ENCODE measurements at regions not wholly inside any gene's neighbourhood (a gene's known extent, or its start where the extent isn't known, plus 50 kb on each side); places are given as distances from the start of the nearest gene placed in this dataset.

DNA sequence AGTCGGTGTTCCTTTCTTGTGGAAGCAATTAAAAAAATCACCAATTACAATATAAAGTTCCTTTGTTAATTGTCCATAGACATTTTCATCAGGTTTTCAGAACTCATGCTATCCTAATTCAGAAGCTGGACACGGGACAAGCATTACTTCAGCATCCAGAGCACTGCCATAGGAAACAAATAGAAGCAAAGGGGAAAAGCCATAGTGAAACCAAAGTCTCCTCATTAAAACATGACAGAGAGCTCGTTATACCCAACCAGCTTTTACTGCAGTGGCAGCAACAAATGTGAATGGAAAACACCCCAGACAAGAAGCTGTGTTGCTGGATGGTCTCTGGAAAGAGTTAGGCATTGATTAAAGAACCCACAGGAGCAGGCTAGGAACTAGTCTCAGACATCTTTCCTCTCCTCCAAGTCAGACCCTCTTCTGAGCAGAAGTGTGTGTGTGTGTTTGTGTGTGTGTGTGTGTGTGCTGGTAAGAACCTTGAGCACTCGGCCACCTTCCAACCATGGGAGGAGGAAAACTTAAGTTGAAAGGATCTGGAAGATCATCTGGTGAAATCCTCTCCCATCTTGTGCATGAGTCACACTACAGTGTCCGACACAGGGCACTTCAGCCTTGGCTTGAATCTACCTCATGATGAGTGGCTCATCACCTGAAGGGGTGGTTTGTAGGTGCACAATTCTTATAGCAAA is 162.6 kb upstream of the ADAMTS16 start:
- POLR2A ChIA-PET: no interaction called here
- H3K4me3 ChIP-seq (ENCODE audit: low read depth, low read length): no peak overlapping the region
- no peak for DNase-seq (ENCODE audit: low read depth, low spot score)
- CTCF ChIA-PET: no interaction called here
- TF ChIP-seq, protein P1, sequence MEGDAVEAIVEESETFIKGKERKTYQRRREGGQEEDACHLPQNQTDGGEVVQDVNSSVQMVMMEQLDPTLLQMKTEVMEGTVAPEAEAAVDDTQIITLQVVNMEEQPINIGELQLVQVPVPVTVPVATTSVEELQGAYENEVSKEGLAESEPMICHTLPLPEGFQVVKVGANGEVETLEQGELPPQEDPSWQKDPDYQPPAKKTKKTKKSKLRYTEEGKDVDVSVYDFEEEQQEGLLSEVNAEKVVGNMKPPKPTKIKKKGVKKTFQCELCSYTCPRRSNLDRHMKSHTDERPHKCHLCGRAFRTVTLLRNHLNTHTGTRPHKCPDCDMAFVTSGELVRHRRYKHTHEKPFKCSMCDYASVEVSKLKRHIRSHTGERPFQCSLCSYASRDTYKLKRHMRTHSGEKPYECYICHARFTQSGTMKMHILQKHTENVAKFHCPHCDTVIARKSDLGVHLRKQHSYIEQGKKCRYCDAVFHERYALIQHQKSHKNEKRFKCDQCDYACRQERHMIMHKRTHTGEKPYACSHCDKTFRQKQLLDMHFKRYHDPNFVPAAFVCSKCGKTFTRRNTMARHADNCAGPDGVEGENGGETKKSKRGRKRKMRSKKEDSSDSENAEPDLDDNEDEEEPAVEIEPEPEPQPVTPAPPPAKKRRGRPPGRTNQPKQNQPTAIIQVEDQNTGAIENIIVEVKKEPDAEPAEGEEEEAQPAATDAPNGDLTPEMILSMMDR (IDR thresholded peaks at IDR 0.05; ENCODE audit: insufficient read depth, low read length, missing control alignments): no peak

DNA sequence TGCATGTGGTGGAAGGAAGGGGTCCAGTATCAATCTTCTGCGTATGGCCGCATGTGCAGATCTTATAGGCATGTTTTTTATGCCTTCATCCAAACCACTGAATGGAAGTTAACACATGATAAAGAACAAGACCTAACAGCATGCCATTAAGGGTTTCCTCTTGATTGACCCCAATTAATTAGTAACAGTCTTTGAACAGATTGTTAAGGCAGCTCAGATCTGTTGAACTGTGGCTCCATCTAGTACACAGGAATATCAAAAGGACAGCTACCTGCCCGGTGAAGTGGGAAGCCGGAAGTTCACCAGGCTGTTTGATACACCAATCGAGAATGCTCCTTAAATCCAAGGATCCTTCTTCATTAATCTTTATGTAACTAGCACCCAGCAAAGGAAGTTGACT is 159.9 kb upstream of the ADAMTS16 start:
- CTCF ChIA-PET: no interaction called here
- TF ChIP-seq, protein P1 (IDR thresholded peaks at IDR 0.05; ENCODE audit: insufficient read depth, low read length, missing control alignments): no peak
- POLR2A ChIA-PET: no interaction called here
- DNase-seq (ENCODE audit: low read depth, low spot score): no peak
- H3K4me3 ChIP-seq (ENCODE audit: low read depth, low read length): no peak overlapping the region

DNA sequence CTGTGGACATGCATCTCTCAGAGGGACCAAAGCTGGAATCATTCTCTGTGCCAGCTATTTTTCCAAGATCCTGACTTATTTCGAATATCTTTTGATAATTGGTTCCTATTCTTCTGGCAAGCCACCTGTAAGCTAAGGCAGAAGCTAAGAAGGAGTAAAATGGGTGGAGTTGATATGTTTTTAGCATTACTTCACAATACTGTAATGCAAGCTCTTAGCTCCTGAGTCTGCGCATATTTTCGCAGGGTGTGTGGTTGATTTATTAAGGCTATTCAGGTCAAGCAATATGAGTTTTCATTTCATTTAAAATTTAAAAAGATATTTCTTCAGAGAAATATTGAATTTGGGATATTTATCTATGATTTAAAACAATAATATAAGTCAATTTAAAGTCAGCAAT is 158.5 kb upstream of the ADAMTS16 start:
- ChIA-PET CTCF (no interaction called here), POLR2A (no interaction called here)
- TF ChIP-seq, protein P1 (IDR thresholded peaks at IDR 0.05; ENCODE audit: insufficient read depth, low read length, missing control alignments): no peak
- H3K4me3 ChIP-seq (ENCODE audit: low read depth, low read length): no peak overlapping the region
- DNase-seq (ENCODE audit: low read depth, low spot score): no peak

DNA sequence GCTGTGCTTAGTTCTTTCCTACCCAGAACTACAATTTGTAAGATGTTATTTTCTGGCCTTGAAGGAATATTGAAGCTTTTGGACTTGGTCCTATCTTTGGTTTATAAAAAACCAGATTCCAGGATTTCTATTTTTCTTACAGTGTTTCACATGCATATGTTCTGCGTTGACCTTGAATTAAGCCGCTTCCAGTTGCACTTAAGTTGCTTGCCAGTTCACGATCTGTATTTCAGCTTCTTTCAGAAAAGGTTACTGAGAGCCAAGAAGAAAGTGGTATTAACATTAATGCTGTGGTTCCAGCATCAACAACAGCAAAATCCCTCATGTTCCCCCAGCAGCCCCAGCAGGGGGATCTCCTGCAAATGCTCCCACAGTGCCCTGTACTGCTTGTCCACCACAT is 156.4 kb upstream of the ADAMTS16 start:
- no peak for DNase-seq (ENCODE audit: low read depth, low spot score)
- ChIA-PET POLR2A (no interaction called here), CTCF (no interaction called here)
- no peak overlapping the region for H3K4me3 ChIP-seq (ENCODE audit: low read depth, low read length)
- TF ChIP-seq, protein P1 (IDR thresholded peaks at IDR 0.05; ENCODE audit: insufficient read depth, low read length, missing control alignments): no peak

DNA sequence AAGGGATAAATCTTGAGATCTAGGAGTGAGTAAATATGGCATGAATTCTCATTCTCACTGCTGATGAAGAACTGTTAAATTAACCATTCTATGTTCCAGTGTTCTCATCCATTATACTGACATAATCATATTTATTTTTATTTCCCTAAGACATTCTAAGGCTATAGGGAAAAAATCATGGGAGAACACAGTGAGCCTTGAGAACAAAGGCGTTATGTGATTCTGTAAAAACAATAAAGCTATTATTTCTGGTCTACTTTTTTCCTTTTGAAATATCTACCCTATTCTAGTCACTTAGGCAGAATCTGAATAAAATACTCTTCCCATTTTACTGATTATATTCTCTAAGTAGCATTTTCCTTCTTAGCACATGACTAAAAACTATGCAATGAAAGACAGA is 155.7 kb upstream of the ADAMTS16 start:
- H3K4me3 ChIP-seq (ENCODE audit: low read depth, low read length): no peak overlapping the region
- POLR2A ChIA-PET: no interaction called here
- TF ChIP-seq, protein P1 (IDR thresholded peaks at IDR 0.05; ENCODE audit: insufficient read depth, low read length, missing control alignments): no peak
- CTCF ChIA-PET: no interaction called here
- no peak for DNase-seq (ENCODE audit: low read depth, low spot score)

DNA sequence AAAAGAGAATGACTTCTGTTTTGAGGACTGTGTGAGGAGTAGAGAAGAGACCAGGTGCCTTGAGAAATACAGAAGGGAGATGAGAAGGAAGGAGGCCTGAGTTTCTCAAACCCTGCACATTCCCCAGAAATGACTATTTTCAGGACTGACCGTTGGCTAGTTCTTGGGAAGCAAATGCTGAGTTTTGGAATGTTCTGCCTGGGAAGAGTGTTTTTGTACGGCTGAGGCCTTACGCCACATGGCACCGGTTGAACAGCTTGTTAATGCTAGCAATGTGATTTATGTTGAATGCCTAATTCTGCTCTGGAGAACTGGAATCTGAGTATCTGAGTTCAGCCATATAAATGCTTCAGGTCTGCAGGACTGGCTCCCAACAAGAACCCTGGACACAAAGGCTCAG is 152.7 kb upstream of the ADAMTS16 start:
- POLR2A ChIA-PET: no interaction called here
- no peak overlapping the region for H3K4me3 ChIP-seq (ENCODE audit: low read depth, low read length)
- CTCF ChIA-PET: no interaction called here
- TF ChIP-seq, protein P1 (IDR thresholded peaks at IDR 0.05; ENCODE audit: insufficient read depth, low read length, missing control alignments): no peak
- DNase-seq (ENCODE audit: low read depth, low spot score): no peak
